ENCODE measurements at regions not wholly inside any gene's neighbourhood (a gene's known extent, or its start where the extent isn't known, plus 50 kb on each side); places are given as distances from the start of the nearest gene placed in this dataset.
"Not testable (repeated sequence)": the region's sequence is repeated elsewhere in the genome, so short reads cannot be mapped to it uniquely, and the experiment has no call there.

DNA sequence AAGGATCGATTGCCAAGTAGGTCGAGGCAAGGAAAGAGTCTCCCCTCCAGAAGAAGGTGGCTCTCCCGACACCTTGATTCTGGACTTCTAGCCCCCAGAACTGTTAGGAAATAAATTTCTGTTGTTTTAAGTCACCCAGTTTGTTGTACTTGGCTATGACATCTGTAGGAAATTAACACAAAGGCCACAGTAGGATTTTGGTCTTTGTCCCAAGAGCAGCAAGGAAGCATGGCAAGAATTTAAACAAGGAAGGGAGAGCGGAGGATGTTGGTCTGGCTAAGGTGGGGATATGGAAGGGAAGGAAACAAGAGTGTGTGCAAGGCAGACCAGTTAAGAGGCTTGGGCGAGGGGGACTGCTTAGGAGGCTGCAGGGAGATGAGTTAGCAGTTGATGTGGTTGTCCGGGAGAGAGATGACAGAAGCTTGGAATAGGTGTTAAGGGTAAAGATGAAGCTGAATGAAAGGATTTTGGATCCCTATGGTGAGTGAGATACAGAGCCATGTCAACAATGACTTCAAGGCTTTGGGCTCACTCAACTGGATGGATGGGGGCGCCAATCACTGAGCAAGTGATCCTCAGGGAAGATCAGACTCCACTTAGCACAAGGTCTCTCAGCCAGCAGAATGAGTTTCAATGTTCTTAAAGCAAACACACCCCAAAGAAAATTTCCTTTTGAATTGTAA lies 140.5 kb upstream of the ZNF217 start:
- no peak for DNase-seq (ENCODE audit: extremely low read depth, low read depth)

GRCh38 chr20:53731595-53731994 lies 138.0 kb upstream of the ZNF217 start:
- no peak for DNase-seq (ENCODE audit: extremely low read depth, low read depth)

- DNase-seq (ENCODE audit: extremely low read depth, low read depth) = no peak
Observed at GRCh38 chr20:53728359-53728758, 134.7 kb upstream of the ZNF217 start.

DNA sequence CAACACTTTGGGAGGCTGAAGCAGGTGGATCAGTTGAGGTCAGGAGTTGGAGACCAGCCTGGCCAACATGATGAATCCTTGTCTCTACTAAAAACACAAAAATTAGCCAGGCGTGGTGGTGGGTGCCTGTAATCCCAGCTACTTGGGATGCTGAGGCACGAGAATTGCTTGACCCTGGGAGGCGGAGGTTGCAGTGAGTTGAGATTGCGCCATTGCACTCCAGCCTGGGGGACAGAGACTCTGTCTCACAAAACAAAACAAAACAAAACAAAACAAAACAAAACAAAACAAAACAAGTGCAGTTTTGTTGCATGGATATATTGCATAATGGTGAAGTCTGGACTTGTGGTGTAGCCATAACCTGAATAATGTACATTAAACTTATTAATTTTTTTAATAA lies 133.6 kb upstream of the ZNF217 start:
- DNase-seq (ENCODE audit: extremely low read depth, low read depth) = not testable (repeated sequence)

DNA sequence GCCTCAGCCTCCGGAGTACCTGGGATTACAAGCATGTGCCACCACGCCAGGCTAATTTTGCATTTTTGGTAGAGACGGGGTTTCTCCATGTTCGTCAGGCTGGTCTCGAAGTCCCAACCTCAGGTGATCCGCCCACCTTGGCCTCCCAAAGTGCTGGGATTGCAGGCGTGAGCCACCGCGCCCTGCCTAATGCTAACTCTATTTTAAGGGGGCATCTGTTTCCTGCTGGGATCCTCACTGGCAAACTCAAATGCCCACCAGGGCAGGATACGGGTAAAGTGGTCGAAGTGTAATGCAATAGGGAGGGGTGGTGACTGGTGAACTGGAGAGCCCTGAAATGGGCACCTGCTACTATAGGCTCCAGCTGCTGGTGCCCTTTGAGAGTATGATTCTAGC lies 131.9 kb upstream of the ZNF217 start:
- DNase-seq (ENCODE audit: extremely low read depth, low read depth) = no peak

- DNase-seq (ENCODE audit: extremely low read depth, low read depth) = no peak
Observed at GRCh38 chr20:53723621-53724020, 130.0 kb upstream of the ZNF217 start.

DNA sequence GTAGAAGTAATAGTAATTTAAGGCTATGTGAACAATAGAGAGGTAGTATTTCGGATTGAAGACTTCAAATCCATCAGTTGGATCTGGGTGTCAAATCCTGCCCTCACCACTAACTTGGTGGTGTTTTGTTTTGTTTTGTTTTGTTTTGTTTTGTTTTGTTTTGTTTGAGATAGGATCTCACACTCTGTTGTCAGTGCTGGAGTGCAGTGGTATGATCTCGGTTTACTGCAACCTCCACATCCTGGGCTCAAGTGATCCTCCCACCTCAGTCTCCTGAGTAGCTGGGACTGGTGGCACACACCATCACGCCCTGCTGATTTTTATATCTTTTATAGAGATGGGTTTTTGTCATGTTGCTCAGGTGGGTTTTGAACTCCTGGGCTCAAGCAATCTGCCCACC lies 129.4 kb upstream of the ZNF217 start:
- DNase-seq (ENCODE audit: extremely low read depth, low read depth) = no peak

GRCh38 chr20:53722515-53723036 lies 128.9 kb upstream of the ZNF217 start:
- DNase-seq (ENCODE audit: extremely low read depth, low read depth) = no peak

DNA sequence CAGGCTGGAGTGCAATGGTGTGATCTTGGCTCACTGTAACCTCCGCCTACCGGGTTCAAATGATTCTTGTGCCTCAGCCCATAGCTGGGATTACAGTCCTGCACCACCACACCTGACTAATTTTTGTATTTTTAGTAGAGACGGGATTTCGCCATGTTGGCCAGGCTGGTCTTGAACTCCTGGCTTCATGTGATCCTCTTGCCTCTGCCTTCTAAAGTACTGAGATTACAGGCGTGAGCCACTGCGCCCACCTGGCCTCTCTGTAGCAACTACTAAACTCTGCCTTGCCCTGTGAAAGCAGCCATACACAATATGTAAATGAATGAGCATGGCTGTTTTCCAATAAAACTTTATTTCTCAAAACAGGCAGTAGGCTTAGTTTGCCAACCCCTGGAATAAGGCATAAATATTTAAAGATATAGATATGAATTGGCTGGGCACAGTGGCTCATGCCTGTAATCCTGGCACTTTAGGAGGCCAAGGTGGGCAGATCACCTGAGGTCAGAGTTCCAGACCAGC lies 127.9 kb upstream of the ZNF217 start:
- not testable (repeated sequence) for DNase-seq (ENCODE audit: extremely low read depth, low read depth)

DNA sequence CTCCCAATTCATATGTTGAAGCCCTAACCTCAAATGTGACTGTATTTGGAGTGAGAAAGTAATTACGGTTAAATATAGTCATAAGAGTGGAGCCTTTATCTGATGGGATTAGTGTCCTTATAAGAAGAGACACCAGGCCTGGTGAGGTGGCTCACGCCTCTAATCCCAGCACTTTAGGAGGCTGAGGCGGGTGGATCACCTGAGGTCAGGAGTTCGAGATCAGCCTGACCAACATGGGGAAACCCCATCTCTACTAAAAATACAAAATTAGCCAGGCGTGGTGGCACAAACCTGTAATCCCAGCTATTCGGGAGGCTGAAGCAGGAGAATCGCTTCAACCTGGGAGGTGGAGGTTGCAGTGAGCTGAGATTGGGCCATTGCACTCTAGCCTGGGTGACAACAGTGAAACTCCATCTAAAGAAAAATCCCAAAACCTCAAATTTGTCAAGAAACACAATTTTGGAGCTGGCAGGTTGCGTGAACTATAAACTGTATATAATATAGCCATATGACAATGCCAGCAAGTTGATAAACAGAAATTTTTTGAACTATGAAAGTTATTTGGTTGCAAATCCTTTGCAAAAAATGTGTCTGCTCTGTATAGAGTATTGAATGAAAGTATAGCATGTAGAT lies 125.6 kb upstream of the ZNF217 start:
- not testable (repeated sequence) for DNase-seq (ENCODE audit: extremely low read depth, low read depth)

DNA sequence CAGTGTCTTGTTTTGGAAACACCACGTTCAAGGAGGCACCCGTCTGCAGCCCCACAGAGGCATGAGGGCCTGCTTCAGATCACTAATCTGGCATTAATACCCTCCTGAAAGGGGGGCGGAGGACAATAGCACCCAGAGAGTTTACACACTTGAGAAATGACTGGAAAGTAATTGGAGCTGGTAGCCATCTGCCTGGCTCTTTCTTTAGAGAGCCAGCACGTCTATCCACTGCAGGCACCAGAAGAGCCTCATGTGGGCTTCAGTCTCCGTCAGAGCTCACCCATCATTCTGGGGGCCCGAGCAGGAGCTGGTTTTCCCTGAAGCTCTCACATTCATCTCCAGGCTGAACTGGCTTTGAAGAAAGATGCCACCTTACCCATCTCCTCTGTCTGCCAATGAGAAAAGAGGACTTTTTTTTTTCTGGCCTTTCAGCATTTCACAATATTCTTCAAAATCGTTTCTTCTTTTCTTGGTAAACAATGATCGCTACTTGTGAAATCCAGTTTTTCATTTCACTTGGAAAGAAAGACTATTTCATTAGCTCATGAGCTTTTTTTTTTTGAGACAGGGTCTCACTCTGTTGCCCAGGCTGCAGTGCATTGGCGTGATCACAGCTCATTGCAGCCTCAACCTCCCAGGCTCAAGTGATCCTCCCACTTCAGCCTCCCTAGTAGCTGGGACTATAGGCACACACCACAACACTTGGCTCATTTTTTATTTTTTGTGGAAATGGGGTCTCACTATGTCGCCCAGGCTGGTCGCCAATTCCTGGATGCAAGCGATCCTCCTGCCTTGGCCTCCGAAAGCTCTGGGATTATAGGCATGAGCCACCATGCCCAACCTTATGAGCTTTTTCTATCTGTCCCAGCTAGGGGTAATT lies 124.7 kb upstream of the ZNF217 start:
- DNase-seq (ENCODE audit: extremely low read depth, low read depth) = no peak

- no peak for DNase-seq (ENCODE audit: extremely low read depth, low read depth)
Observed at GRCh38 chr20:53716395-53716794, 122.8 kb upstream of the ZNF217 start.

GRCh38 chr20:53714524-53714923 lies 120.9 kb upstream of the ZNF217 start:
- DNase-seq (ENCODE audit: extremely low read depth, low read depth) = no peak

GRCh38 chr20:53713328-53714056 lies 119.9 kb upstream of the ZNF217 start:
- DNase-seq (ENCODE audit: extremely low read depth, low read depth) = no peak

DNA sequence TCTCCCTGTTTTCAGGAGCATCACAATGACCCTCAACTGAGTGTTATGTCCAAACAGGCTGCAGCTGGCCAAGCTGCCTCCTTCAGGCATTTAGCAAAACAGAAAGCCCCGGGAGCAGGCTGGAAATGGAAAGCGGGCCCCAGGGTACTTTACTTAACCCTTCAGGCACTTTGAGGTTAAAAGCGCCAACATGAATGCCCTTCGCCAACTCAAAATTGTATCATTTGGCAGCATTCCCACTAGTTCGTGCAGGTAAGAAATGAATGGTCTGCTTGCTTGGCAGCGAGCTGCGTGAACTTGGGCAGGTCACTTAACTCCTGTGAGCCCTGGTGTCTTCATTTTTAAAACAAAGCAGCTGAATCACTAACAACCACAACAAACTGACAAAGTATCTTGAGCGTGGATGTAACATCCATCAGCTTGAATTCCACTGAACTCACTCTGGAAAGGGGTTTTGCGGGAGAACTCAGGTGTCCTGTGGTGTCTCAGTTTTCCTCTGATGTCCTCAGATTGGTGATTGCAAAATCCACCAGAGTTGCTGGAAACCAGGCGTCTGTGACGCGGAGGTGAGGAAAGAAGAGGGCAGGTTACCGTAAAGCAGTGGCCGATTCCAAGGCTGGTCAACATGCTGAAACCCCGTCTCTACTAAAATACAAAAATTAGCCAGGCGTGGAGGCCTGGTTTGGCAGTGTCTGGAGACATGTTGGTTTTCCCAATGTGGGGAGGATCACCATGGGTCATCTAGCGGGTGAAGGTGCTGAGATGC lies 118.8 kb upstream of the ZNF217 start:
- no peak for DNase-seq (ENCODE audit: extremely low read depth, low read depth)

- DNase-seq (ENCODE audit: extremely low read depth, low read depth) = no peak
Observed at GRCh38 chr20:53711333-53712211, 117.9 kb upstream of the ZNF217 start.

DNA sequence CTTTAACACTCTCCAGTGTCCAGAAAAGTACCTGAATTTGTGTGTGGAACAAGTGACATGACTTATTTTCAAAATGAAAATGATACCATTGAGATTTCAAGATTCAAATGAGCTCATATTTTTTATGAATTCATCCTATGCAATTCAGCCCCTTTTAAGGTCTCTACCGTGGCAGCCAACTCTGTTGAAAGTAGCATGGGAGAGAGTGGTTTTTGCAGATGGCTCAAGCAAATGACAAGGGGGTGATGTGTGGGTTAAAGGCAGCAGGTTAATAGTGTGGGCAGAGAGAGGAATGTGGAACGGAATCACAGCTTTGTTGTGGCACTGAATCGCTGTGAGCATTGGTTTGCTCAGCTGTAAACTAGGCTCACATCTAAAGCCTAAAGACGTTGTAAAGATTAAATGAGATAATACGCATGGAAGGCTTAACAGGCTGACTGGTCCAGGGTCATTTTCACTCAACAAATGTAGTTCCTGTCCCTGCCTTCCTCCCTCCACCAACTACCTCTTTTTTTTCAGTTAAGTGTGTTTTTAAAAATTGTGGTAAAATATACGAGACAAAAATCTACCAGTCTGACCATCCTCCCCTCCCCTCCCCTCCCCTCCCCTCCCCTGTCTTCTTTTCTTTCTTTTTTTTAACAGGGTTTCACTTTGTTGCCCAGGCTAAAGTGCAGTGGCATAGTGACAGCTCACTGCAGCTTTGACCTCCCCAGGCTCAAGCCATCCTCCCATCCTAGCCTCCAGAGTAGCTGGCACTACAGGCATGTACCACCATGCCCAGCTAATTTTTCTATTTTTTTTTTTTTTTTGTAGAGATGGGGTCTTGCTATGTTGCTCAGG lies 114.7 kb upstream of the ZNF217 start:
- DNase-seq (ENCODE audit: extremely low read depth, low read depth) = no peak
